Stomach (tissue), 4 donors: ENCODE measurements at regions not wholly inside any gene's neighbourhood (a gene's known extent, or its start where the extent isn't known, plus 50 kb on each side); places are given as distances from the start of the nearest gene placed in this dataset.

Source experiments
- CTCF ChIP-seq, 7 experiments: fragments of 450-650 bp in 4 of 7; fragments of 200-600 bp in 3 of 7; sonication (generic) in 3 of 7; IDR thresholded peaks; one replicate each; pipeline ENCODE4 v1.5.1; 2016 to 2019; ENCODE audit warnings: antibody characterized with exemption in 7 of 7, control low read depth in 2 of 7, mild to moderate bottlenecking in 1 of 7
- EP300 ChIP-seq: sonication (generic); formaldehyde crosslinking; IDR thresholded peaks from one replicate; pipeline ENCODE4 v1.6.1; 2017; ENCODE audit warnings: antibody characterized with exemption
- POLR2A ChIP-seq, 4 donors: fragments of 450-650 bp; IDR thresholded peaks; one replicate each; pipeline ENCODE4 v1.6.1; 2016; ENCODE audit warnings: antibody characterized with exemption in 4 of 4, control low read depth in 2 of 4, mild to moderate bottlenecking in 1 of 4, moderate library complexity in 1 of 4

GRCh38 chr1:29425631-29426030 lies 189.3 kb downstream of the PTPRU start:
- TF ChIP-seq POLR2A (IDR thresholded peaks at IDR 0.05) (no peak), CTCF (IDR thresholded peaks at IDR 0.05) (no peak), EP300 (no peak)
